ENCODE measurements at regions not wholly inside any gene's neighbourhood (a gene's known extent, or its start where the extent isn't known, plus 50 kb on each side); places are given as distances from the start of the nearest gene placed in this dataset.

DNA sequence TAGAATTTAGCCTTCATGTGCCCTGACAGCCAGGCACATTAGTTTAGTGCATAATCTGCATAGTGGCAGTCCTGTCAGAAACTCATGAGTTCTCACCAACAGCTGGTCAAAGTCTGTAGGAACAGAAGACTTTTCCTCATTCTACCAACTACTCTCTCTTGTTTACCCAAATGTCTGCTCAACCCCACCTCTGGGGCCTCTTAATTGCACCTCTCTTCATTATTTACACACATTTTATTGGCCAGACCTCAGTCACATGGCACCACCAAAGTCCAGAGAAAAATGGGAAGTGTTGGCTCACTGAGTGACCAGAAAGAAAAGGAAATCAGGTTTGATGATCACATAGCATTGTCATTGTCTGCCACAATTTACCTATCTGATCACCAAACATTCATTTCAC lies 114.6 kb upstream of the PLXNC1 start:
- H3K9me3 ChIP-seq (ENCODE audit: control insufficient read depth, low read depth, low read length): no peaks in the 10 kb centered on the region
- H3K9ac ChIP-seq (ENCODE audit: low read length): no peak overlapping the region
- no peak overlapping the region for H3K27ac ChIP-seq (ENCODE audit: low read length)
- no peaks in the 10 kb centered on the region for H3K4me1 ChIP-seq (ENCODE audit: control insufficient read depth, low read depth, low read length)
- H3K4me3 ChIP-seq (ENCODE audit: low read length): no peak overlapping the region
- H3K36me3 ChIP-seq (ENCODE audit: control insufficient read depth, low read depth, low read length): no peaks in the 10 kb centered on the region
- H3K27me3 ChIP-seq (ENCODE audit: control insufficient read depth, insufficient read depth, low read length): no peaks in the 10 kb centered on the region

DNA sequence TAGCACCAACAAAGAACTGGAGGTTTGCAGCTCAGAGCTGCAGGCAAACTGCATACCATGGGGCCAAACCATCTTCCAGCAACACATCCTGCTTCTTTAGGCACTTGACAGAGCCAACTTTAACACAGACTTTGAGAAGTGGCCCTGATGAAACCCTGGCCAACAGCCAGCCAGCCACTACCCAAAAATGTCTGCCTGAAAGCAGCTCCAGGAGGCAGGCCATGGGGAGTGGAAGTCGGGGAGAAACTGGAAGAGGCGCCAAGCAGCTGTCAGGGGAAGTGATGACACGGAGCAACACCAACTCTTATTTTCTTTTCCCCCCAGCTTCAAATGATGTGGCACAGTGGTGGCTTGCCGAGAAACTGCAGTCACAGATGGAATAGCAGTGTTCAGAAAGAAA lies 110.9 kb upstream of the PLXNC1 start:
- H3K36me3 ChIP-seq (ENCODE audit: control insufficient read depth, low read depth, low read length): no peaks in the 10 kb centered on the region
- H3K27me3 ChIP-seq (ENCODE audit: control insufficient read depth, insufficient read depth, low read length): no peaks in the 10 kb centered on the region
- H3K4me3 ChIP-seq (ENCODE audit: low read length): no peak overlapping the region
- no peak overlapping the region for H3K27ac ChIP-seq (ENCODE audit: low read length)
- H3K4me1 ChIP-seq (ENCODE audit: control insufficient read depth, low read depth, low read length): peaks cover 3% of the 10 kb centered on the region
- no peaks in the 10 kb centered on the region for H3K9me3 ChIP-seq (ENCODE audit: control insufficient read depth, low read depth, low read length)
- no peak overlapping the region for H3K9ac ChIP-seq (ENCODE audit: low read length)

GRCh38 chr12:94038605-94039004 lies 109.8 kb upstream of the PLXNC1 start:
- Histone ChIP-seq H3K27me3 (ENCODE audit: control insufficient read depth, insufficient read depth, low read length) (no peaks in the 10 kb centered on the region), H3K4me1 (ENCODE audit: control insufficient read depth, low read depth, low read length) (peaks cover 7% of the 10 kb centered on the region)

GRCh38 chr12:94039199-94039840 lies 109.1 kb upstream of the PLXNC1 start:
- Histone ChIP-seq H3K27me3 (ENCODE audit: control insufficient read depth, insufficient read depth, low read length) (no peaks in the 10 kb centered on the region), H3K9me3 (ENCODE audit: control insufficient read depth, low read depth, low read length) (no peaks in the 10 kb centered on the region), H3K4me1 (ENCODE audit: control insufficient read depth, low read depth, low read length) (peaks cover 7% of the 10 kb centered on the region), H3K36me3 (ENCODE audit: control insufficient read depth, low read depth, low read length) (no peaks in the 10 kb centered on the region), H3K4me3 (ENCODE audit: low read length) (no peak overlapping the region), H3K27ac (ENCODE audit: low read length) (no peak overlapping the region), H3K9ac (ENCODE audit: low read length) (no peak overlapping the region)

More at GRCh38 chr12:94038605-94039004, 109.8 kb upstream of the PLXNC1 start:
- Histone ChIP-seq H3K4me3 (ENCODE audit: low read length) (no peak overlapping the region), H3K36me3 (ENCODE audit: control insufficient read depth, low read depth, low read length) (no peaks in the 10 kb centered on the region), H3K27ac (ENCODE audit: low read length) (no peak overlapping the region), H3K9ac (ENCODE audit: low read length) (no peak overlapping the region), H3K9me3 (ENCODE audit: control insufficient read depth, low read depth, low read length) (no peaks in the 10 kb centered on the region)

DNA sequence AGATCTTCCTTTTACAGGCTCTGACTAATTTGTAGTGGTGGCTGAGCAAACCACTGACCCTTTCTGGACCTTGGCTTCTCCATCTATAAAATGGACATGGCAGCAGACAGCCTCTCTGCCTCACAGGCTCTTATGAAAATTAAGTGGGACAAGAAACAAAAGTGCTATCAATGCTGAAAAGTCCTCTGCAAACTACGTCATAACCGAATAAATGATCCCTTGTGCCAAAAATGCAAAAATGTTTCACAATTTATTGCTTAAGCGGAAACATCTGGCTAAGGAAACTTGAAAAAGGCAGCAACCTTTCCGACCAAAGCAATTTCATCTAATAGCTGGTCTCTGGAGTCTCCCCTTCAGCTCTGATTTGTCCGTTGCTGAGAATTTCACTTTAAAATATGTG lies 108.5 kb upstream of the PLXNC1 start:
- H3K27me3 ChIP-seq (ENCODE audit: control insufficient read depth, insufficient read depth, low read length): no peaks in the 10 kb centered on the region
- no peak overlapping the region for H3K9ac ChIP-seq (ENCODE audit: low read length)
- no peak overlapping the region for H3K27ac ChIP-seq (ENCODE audit: low read length)
- H3K4me1 ChIP-seq (ENCODE audit: control insufficient read depth, low read depth, low read length): peaks cover 7% of the 10 kb centered on the region
- no peaks in the 10 kb centered on the region for H3K36me3 ChIP-seq (ENCODE audit: control insufficient read depth, low read depth, low read length)
- no peak overlapping the region for H3K4me3 ChIP-seq (ENCODE audit: low read length)
- no peaks in the 10 kb centered on the region for H3K9me3 ChIP-seq (ENCODE audit: control insufficient read depth, low read depth, low read length)

GRCh38 chr12:94041850-94042249 lies 106.5 kb upstream of the PLXNC1 start:
- no peaks in the 10 kb centered on the region for H3K9me3 ChIP-seq (ENCODE audit: control insufficient read depth, low read depth, low read length)
- no peak overlapping the region for H3K27ac ChIP-seq (ENCODE audit: low read length)
- no peaks in the 10 kb centered on the region for H3K36me3 ChIP-seq (ENCODE audit: control insufficient read depth, low read depth, low read length)
- H3K4me1 ChIP-seq (ENCODE audit: control insufficient read depth, low read depth, low read length): peaks cover 7% of the 10 kb centered on the region
- no peaks in the 10 kb centered on the region for H3K27me3 ChIP-seq (ENCODE audit: control insufficient read depth, insufficient read depth, low read length)
- H3K4me3 ChIP-seq (ENCODE audit: low read length): no peak overlapping the region
- no peak overlapping the region for H3K9ac ChIP-seq (ENCODE audit: low read length)

GRCh38 chr12:94042321-94042720 lies 106.1 kb upstream of the PLXNC1 start:
- Histone ChIP-seq H3K9me3 (ENCODE audit: control insufficient read depth, low read depth, low read length) (no peaks in the 10 kb centered on the region), H3K27me3 (ENCODE audit: control insufficient read depth, insufficient read depth, low read length) (no peaks in the 10 kb centered on the region), H3K4me3 (ENCODE audit: low read length) (no peak overlapping the region), H3K4me1 (ENCODE audit: control insufficient read depth, low read depth, low read length) (peaks cover 7% of the 10 kb centered on the region), H3K36me3 (ENCODE audit: control insufficient read depth, low read depth, low read length) (no peaks in the 10 kb centered on the region), H3K9ac (ENCODE audit: low read length) (no peak overlapping the region), H3K27ac (ENCODE audit: low read length) (no peak overlapping the region)

DNA sequence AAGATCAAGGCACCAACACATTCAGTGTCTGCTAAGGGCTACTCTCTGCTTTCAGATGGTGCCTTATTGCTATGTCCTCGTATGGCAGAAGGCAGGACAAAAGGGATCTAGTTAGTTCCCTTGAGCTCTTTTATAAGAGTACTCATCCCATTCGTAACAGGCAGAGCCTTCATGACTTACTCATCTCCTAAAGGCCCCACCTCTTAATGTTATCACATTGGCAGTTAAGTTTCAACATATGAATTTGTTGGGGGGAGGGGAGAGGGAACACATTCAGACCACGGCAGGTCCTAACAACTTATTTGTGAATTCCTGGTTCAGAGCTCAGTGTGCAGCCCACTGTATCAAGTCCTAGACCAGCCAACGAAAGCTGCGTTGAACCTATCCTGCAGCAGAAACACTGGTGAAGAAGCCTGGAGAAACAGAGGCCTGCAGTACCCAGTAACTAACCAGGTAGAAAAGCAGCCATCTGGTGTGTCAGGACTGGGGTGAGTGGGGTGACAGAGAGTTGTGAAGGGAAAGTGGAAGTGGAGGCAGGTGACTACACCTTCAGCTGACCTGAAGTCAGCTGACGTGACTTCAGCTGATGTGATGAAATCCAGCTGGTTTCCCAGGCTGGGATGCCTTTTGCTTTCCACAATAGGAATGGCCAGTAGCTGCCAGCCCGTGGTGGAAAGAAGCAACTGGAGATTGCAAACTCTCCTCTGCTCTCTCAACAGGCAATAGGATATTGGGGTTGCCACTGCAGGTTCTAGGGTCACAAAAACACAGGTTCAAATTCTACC lies 101.6 kb upstream of the PLXNC1 start:
- no peak overlapping the region for H3K4me3 ChIP-seq (ENCODE audit: low read length)
- H3K4me1 ChIP-seq (ENCODE audit: control insufficient read depth, low read depth, low read length): peaks cover 7% of the 10 kb centered on the region
- H3K9me3 ChIP-seq (ENCODE audit: control insufficient read depth, low read depth, low read length): no peaks in the 10 kb centered on the region
- H3K9ac ChIP-seq (ENCODE audit: low read length): no peak overlapping the region
- H3K27me3 ChIP-seq (ENCODE audit: control insufficient read depth, insufficient read depth, low read length): no peaks in the 10 kb centered on the region
- no peak overlapping the region for H3K27ac ChIP-seq (ENCODE audit: low read length)
- H3K36me3 ChIP-seq (ENCODE audit: control insufficient read depth, low read depth, low read length): no peaks in the 10 kb centered on the region

GRCh38 chr12:94047781-94048567 lies 100.4 kb upstream of the PLXNC1 start:
- peaks cover 6% of the 10 kb centered on the region for H3K4me1 ChIP-seq (ENCODE audit: control insufficient read depth, low read depth, low read length)
- no peak overlapping the region for H3K4me3 ChIP-seq (ENCODE audit: low read length)
- H3K27me3 ChIP-seq (ENCODE audit: control insufficient read depth, insufficient read depth, low read length): no peaks in the 10 kb centered on the region

GRCh38 chr12:94048757-94049156 lies 99.6 kb upstream of the PLXNC1 start:
- Histone ChIP-seq H3K36me3 (ENCODE audit: control insufficient read depth, low read depth, low read length) (no peaks in the 10 kb centered on the region), H3K27me3 (ENCODE audit: control insufficient read depth, insufficient read depth, low read length) (no peaks in the 10 kb centered on the region), H3K4me3 (ENCODE audit: low read length) (no peak overlapping the region), H3K9ac (ENCODE audit: low read length) (no peak overlapping the region), H3K9me3 (ENCODE audit: control insufficient read depth, low read depth, low read length) (no peaks in the 10 kb centered on the region), H3K27ac (ENCODE audit: low read length) (no peak overlapping the region), H3K4me1 (ENCODE audit: control insufficient read depth, low read depth, low read length) (peaks cover 8% of the 10 kb centered on the region)

More at GRCh38 chr12:94047781-94048567, 100.4 kb upstream of the PLXNC1 start:
- no peak overlapping the region for H3K27ac ChIP-seq (ENCODE audit: low read length)
- no peaks in the 10 kb centered on the region for H3K36me3 ChIP-seq (ENCODE audit: control insufficient read depth, low read depth, low read length)
- H3K9ac ChIP-seq (ENCODE audit: low read length): no peak overlapping the region
- no peaks in the 10 kb centered on the region for H3K9me3 ChIP-seq (ENCODE audit: control insufficient read depth, low read depth, low read length)

DNA sequence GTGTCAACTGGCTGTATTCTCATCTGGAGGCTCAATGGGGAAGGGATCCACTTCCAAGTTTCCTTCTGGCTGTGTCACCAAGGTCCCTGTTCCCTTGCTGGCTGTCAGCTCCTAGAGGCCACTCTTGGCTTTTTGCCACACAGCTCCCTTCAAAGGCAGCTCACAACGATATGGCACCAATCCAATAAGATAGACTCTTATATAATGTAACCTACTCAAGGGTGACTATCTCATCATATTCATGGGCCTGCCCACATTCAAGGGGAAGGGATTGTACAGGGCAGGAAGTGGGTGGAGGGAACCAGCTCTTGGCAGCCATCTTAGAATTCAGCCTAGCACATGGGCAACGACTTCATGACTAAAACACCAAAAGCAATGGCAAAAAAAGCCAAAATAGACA lies 98.7 kb upstream of the PLXNC1 start:
- no peaks in the 10 kb centered on the region for H3K9me3 ChIP-seq (ENCODE audit: control insufficient read depth, low read depth, low read length)
- H3K9ac ChIP-seq (ENCODE audit: low read length): no peak overlapping the region
- no peaks in the 10 kb centered on the region for H3K36me3 ChIP-seq (ENCODE audit: control insufficient read depth, low read depth, low read length)
- no peak overlapping the region for H3K27ac ChIP-seq (ENCODE audit: low read length)
- H3K27me3 ChIP-seq (ENCODE audit: control insufficient read depth, insufficient read depth, low read length): no peaks in the 10 kb centered on the region
- H3K4me3 ChIP-seq (ENCODE audit: low read length): no peak overlapping the region
- peaks cover 8% of the 10 kb centered on the region for H3K4me1 ChIP-seq (ENCODE audit: control insufficient read depth, low read depth, low read length)

Measured in iPS-18a (cell line).